ENCODE measurements at regions not wholly inside any gene's neighbourhood (a gene's known extent, or its start where the extent isn't known, plus 50 kb on each side); places are given as distances from the start of the nearest gene placed in this dataset.

GRCh38 chr18:10354890-10355289, 99.5 kb upstream of the APCDD1 start:
- TF ChIP-seq CTCF (IDR thresholded peaks at IDR 0.05; ENCODE audit: insufficient read depth, low read depth, low read length) (no peak), EZH2 (IDR thresholded peaks at IDR 0.05; ENCODE audit: insufficient read depth, low read length) (no peak)

Data from astrocyte (in vitro differentiated cells and primary cell).